CD4-positive, alpha-beta T cell treated with Interleukin-1 beta for 1 hour (primary cell): ENCODE measurements at regions not wholly inside any gene's neighbourhood (a gene's known extent, or its start where the extent isn't known, plus 50 kb on each side); places are given as distances from the start of the nearest gene placed in this dataset.

Experiments used
- DNase-seq, 2 donors: peaks; one replicate each; pipeline ENCODE4 v3.0.0-alpha.2; 2020 to 2022

- DNase-seq, result no peak
Observed at GRCh38 chr21:29443411-29444010, 144.8 kb downstream of the BACH1 start.

GRCh38 chr21:29448766-29449165 lies 150.0 kb downstream of the BACH1 start:
- DNase-seq, result no peak

GRCh38 chr21:29449306-29449950 lies 150.7 kb downstream of the BACH1 start:
- DNase-seq, result peak in 1 of 2 donors; percentile 73

GRCh38 chr21:29450058-29450457 lies 151.3 kb downstream of the BACH1 start:
- DNase-seq, result no peak

- DNase-seq, result no peak
Observed at GRCh38 chr21:29453511-29453910, 154.8 kb downstream of the BACH1 start.

- no peak for DNase-seq
Observed at GRCh38 chr21:29454179-29454578, 155.5 kb downstream of the BACH1 start.

- no peak for DNase-seq
Observed at GRCh38 chr21:29462479-29462878, 163.8 kb downstream of the BACH1 start.

GRCh38 chr21:29465546-29465945 lies 166.8 kb downstream of the BACH1 start:
- no peak for DNase-seq

GRCh38 chr21:29466532-29466931 lies 167.8 kb downstream of the BACH1 start:
- no peak for DNase-seq

GRCh38 chr21:29470397-29470796 lies 171.7 kb downstream of the BACH1 start:
- no peak for DNase-seq

GRCh38 chr21:29473808-29474207 lies 175.1 kb downstream of the BACH1 start:
- DNase-seq, result no peak

GRCh38 chr21:29475329-29475728 lies 176.6 kb downstream of the BACH1 start:
- no peak for DNase-seq

GRCh38 chr21:29477347-29477746 lies 178.6 kb downstream of the BACH1 start:
- DNase-seq, result no peak

GRCh38 chr21:29477941-29478340 lies 179.2 kb downstream of the BACH1 start:
- no peak for DNase-seq

- no peak for DNase-seq
Observed at GRCh38 chr21:29481081-29481480, 182.4 kb downstream of the BACH1 start.

- no peak for DNase-seq
Observed at GRCh38 chr21:29481641-29482040, 182.9 kb downstream of the BACH1 start.

- DNase-seq, result no peak
Observed at GRCh38 chr21:29486306-29486807, 187.6 kb downstream of the BACH1 start.
